Stomach smooth muscle (tissue), 2 donors: ENCODE measurements at regions not wholly inside any gene's neighbourhood (a gene's known extent, or its start where the extent isn't known, plus 50 kb on each side); places are given as distances from the start of the nearest gene placed in this dataset.
"Not testable (repeated sequence)": the region's sequence is repeated elsewhere in the genome, so short reads cannot be mapped to it uniquely, and the experiment has no call there.

Experiments
- H3K27ac ChIP-seq: one replicate; pipeline ENCODE4 v1.7.0; 2013; ENCODE audit warnings: mild to moderate bottlenecking, low read length, inconsistent platforms
- H3K27me3 ChIP-seq, 2 donors: one replicate each; pipeline ENCODE4 v1.7.0; 2013; ENCODE audit warnings: low read length in 2 of 2; ENCODE audit not compliant: insufficient read depth in 2 of 2, control insufficient read depth in 1 of 2
- H3K36me3 ChIP-seq, 2 donors: one replicate each; pipeline ENCODE4 v1.7.0; 2013; ENCODE audit warnings: low read length in 2 of 2; ENCODE audit not compliant: control insufficient read depth in 2 of 2, insufficient read depth in 2 of 2
- H3K4me1 ChIP-seq: one replicate; pipeline ENCODE4 v1.7.0; 2013; ENCODE audit warnings: low read length; ENCODE audit not compliant: control insufficient read depth, insufficient read depth
- H3K4me3 ChIP-seq, 2 donors: one replicate each; pipeline ENCODE4 v1.7.0; 2013; ENCODE audit warnings: low read length in 2 of 2
- H3K9ac ChIP-seq, 2 donors: one replicate each; pipeline ENCODE4 v1.7.0; 2013; ENCODE audit warnings: low read length in 2 of 2, mild to moderate bottlenecking in 1 of 2
- H3K9me3 ChIP-seq, 2 donors: one replicate each; pipeline ENCODE4 v1.7.0; 2013; ENCODE audit warnings: low read length in 2 of 2; ENCODE audit not compliant: control insufficient read depth in 2 of 2
- donor health status: healthy.
- donor health status: Pancreatic carcinoma.

DNA sequence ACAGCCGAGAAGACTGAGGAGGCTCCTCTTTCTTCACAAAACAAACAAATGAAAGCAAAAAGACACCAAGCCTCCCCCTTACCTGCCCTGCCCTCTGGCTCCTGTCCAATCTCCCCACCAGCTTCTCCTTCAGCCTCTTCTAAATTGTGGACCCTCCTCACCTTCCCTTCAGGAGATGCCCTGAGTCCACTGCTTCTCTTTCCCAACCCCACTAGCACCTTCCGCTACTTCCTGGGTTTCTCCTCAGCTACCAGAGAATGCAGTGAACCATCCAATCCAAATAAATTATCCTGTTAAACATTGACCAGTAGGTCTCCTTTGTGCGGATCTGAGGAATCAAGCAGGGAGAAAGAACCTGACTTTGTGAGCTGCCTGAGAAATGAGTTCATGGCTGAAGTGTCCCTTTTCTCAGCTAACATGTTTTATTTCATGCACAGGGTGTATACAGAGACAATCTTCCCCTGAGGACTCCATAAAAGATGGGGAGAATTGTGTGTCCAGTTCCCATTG, 63.2 kb upstream of the VPREB1 start:
- no peaks in the 10 kb centered on the region for H3K4me1 ChIP-seq
- no peak overlapping the region for H3K4me3 ChIP-seq
- no peaks in the 10 kb centered on the region for H3K36me3 ChIP-seq
- H3K27me3 ChIP-seq: peaks cover 3 to 23% of the 10 kb centered on the region in 2 donors
- H3K27ac ChIP-seq: no peak overlapping the region
- H3K9ac ChIP-seq: no peak overlapping the region
- H3K9me3 ChIP-seq: no peaks in the 10 kb centered on the region

DNA sequence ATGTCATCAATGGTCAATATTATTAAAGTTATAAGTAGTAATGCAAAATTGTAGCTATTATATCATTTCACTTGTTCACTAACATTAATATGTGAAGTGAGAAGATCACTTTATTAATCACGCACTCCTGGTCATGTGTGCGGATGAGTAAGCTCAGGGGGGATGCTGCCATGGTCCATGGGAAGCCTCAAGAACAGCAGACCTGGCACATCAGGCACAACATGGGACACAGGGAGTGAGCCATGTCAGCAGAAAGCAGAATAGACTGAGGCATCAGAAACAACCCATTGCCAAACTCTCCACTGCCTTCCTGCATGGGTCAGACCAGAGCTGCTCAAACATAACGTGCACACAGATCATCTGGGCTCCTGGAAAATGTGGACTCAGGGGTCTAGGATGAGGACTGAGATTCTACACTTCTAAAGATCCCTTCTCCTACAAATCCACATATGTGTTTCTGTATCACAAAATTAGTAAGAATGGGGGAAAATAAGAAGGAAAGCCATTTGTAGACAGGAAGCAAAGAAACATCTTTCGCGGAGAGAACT, 63.8 kb upstream of the VPREB1 start:
- Histone ChIP-seq H3K27ac (no peak overlapping the region), H3K9me3 (no peaks in the 10 kb centered on the region), H3K4me1 (no peaks in the 10 kb centered on the region), H3K9ac (no peak overlapping the region), H3K27me3 (peaks cover 3 to 23% of the 10 kb centered on the region in 2 donors), H3K36me3 (no peaks in the 10 kb centered on the region), H3K4me3 (no peak overlapping the region)

DNA sequence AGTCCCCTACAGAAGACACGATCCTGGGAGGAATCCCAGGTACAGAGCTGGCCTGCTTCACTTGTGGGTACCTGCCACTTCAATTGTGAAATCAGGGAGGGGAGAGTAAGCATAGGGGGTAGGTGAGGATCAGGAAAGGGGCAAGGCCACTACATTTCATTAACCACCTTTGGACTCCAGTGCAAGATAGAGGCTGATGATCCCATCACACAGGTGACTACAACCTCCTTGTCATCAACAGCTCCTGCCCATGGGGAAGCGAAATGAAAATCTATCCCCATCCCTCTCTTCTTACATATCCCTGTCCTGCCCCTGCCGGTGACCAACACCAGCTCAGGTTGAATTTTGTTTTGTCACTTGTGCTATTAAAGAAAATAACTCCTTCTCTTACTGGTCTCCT, 64.7 kb upstream of the VPREB1 start:
- no peaks in the 10 kb centered on the region for H3K36me3 ChIP-seq
- H3K27ac ChIP-seq: no peak overlapping the region
- peaks cover 3 to 23% of the 10 kb centered on the region in 2 donors for H3K27me3 ChIP-seq
- H3K4me1 ChIP-seq: no peaks in the 10 kb centered on the region
- no peak overlapping the region for H3K9ac ChIP-seq
- no peaks in the 10 kb centered on the region for H3K9me3 ChIP-seq
- no peak overlapping the region for H3K4me3 ChIP-seq

DNA sequence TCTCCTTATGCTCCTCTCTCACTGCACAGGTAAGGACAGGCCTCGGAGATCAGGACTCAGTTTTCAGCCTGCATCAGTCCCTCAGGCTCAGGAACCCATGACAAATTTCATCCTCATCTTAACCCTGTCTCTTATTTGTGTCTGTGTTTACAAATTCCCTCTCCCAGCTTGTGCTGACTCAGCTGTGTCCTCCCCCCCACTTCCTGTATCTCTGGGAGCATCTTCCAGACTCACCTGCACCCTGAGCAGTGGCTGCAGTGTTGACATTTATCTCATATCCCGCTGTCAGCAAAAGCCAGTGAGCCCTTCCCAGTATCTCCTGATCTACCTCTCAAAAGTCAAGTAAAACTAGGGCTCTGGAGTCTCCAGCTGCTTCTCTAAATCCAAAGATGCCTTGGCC, 65.6 kb upstream of the VPREB1 start:
- H3K36me3 ChIP-seq: no peaks in the 10 kb centered on the region
- no peak overlapping the region for H3K27ac ChIP-seq
- H3K4me3 ChIP-seq: no peak overlapping the region
- H3K27me3 ChIP-seq: peaks cover 3 to 23% of the 10 kb centered on the region in 2 donors
- no peak overlapping the region for H3K9ac ChIP-seq
- no peaks in the 10 kb centered on the region for H3K4me1 ChIP-seq
- H3K9me3 ChIP-seq: no peaks in the 10 kb centered on the region

DNA sequence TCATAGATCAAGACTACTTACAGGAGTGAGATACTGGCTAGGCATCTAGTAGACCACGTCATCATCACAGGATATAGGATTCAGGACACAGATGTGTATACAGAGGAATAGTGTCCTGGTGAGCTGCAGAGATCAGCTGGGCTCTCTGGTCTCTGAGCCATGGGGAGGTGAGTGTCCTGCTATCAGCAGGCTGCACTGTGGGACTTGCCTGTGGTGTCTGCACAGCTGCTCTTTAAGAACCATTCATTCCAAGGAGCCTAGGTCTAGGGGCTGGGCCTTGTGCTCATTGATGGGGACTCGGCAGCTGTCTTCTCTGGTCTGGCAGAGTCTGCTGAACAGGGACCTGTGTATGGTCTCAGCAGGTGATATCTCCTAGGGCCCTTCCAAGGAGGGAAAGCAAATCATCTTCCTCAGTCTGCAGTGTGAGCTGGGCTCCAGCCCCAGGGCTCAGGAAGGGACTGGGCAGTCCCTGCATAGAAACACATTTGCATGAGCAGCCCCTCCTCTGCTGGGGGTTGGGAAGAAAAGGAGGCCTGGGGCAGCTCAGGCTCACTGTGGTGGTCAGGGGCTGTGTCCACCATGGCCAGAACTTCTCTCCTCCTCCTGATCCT, 66.1 kb upstream of the VPREB1 start:
- H3K9me3 ChIP-seq: no peaks in the 10 kb centered on the region
- H3K27me3 ChIP-seq: peaks cover 3 to 23% of the 10 kb centered on the region in 2 donors
- H3K9ac ChIP-seq: no peak overlapping the region
- no peak overlapping the region for H3K27ac ChIP-seq
- no peaks in the 10 kb centered on the region for H3K36me3 ChIP-seq
- H3K4me1 ChIP-seq: no peaks in the 10 kb centered on the region
- no peak overlapping the region for H3K4me3 ChIP-seq

DNA sequence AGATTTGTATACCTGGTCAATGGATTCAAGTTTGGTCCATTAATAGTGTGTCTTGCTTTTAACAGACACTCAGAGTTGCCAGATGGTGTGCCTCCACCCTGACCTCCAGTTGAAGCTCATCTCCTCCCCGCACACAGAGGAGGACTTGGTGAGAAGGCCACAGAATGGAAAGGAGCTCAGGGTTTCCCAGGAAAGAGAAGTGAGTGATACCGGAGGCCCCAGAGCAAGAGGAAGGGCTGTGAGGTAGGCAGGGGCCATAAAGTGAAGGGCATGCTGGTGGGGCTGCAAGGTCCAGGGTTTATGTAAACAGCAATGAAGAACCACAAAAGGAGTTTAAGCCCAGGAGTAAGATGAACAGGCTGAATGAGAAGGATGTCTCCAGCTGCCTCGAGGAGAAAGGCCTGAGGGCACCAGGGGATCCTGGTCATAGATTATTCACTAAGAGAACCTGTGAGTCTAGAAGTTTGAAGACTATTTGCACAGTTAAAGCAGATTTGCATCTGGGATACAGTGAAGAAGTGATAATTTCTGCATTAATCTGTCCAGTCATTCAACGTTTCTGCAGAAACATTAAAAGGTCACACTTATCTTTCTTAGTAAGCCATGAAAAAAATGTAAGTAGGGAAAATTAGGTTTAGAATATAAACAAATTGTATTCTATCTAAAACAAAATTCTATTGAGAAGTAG, 67.5 kb upstream of the VPREB1 start:
- no peaks in the 10 kb centered on the region for H3K36me3 ChIP-seq
- no peak overlapping the region for H3K27ac ChIP-seq
- peaks cover 0 to 15% of the 10 kb centered on the region in 2 donors for H3K27me3 ChIP-seq
- no peaks in the 10 kb centered on the region for H3K4me1 ChIP-seq
- H3K9ac ChIP-seq: no peak overlapping the region
- H3K4me3 ChIP-seq: no peak overlapping the region
- no peaks in the 10 kb centered on the region for H3K9me3 ChIP-seq

DNA sequence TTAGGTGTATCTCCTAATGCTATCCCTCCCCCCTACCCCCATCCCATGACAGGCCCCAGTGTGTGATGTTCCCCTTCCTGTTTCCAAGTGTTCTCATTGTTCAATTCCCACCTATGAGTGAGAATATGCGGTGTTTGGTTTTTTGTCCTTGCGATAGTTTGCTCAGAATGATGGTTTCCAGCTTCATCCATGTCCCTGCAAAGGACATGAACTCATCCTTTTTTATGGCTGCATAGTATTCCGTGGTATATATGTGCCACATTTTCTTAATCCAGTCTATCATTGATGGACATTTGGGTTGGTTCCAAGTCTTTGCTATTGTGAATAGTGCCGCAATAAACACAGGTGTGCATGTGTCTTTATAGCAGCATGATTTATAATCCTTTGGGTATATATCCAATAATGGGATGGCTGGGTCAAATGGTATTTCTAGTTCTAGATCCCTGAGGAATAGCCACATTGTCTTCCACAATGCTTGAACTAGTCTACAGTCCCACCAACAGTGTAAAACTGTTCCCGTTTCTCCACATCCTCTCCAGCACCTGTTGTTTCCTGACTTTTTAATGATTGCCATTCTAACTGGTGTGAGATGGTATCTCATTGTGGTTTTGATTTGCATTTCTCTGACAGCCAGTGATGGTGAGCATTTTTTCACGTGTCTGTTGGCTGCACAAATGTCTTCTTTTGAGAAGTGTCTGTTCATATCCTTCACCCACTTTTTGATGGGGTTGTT, 71.5 kb upstream of the VPREB1 start:
- H3K9me3 ChIP-seq, H3K27me3 ChIP-seq, H3K27ac ChIP-seq, H3K9ac ChIP-seq, H3K4me3 ChIP-seq, H3K4me1 ChIP-seq, H3K36me3 ChIP-seq: not testable (repeated sequence)

DNA sequence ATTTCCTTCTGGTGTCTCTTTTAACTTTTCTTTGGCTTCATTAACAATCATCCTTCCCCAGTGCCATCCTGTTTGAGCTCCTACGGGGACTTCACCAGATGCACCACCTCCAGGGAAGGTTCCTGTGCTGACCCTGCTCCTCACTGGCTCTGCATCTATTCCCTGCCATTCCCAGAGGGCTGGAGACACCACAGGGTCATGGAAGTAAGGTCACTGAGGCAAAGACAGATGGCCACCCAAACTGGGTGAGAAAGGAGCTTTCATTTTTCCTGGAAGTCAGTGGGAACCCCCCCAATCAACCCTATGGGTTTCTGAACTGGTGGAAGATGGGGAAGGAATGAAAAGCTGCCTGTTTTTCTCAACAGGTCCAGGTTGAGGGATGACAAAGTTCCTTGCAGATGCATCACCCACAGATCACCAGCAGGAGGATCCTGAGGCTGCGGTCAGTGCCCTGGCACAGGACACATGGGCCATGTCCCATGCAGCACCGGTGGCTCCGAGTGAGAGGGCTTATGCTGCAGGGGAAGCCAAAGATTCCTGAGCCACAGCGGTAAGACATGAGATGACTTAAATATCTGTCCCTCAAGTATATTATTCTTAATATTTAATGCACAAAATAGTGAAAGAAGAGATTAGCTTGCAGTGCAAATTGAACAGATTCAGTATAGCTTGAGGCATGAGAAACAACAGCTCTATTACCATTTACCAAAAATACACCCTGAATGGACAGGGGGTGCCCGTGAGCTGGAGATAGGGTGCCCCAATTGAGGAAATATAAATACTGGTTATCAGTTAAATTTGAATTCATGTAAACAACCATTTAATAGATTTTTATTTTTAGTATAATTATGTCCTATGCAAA, 73.0 kb upstream of the VPREB1 start:
- H3K27ac ChIP-seq: no peak overlapping the region
- H3K9me3 ChIP-seq: no peaks in the 10 kb centered on the region
- no peaks in the 10 kb centered on the region for H3K4me1 ChIP-seq
- H3K4me3 ChIP-seq: no peak overlapping the region
- no peaks in the 10 kb centered on the region for H3K36me3 ChIP-seq
- H3K27me3 ChIP-seq: peaks cover 0 to 3% of the 10 kb centered on the region in 2 donors
- no peak overlapping the region for H3K9ac ChIP-seq

DNA sequence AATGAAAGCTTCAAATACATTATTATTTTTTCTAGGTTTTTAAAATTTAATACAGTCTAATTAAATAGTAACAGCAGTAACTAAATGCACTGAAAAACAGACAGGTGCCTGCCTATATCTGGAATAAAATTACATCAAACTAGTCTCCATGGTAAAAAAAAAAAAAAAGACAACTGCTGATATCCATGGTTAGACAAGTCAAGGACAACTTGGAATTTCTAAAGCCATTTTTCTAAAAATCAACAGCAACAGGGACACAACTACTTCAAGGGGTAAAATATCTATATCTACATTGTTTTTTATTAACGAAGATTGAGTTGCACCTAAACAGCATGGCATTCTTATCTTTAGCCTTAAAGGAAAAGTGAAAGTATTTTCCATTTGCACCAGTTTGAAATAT, 74.7 kb upstream of the VPREB1 start:
- no peak overlapping the region for H3K9ac ChIP-seq
- H3K36me3 ChIP-seq: no peaks in the 10 kb centered on the region
- H3K27me3 ChIP-seq: peaks cover 0 to 7% of the 10 kb centered on the region in 2 donors
- no peak overlapping the region for H3K4me3 ChIP-seq
- H3K4me1 ChIP-seq: no peaks in the 10 kb centered on the region
- H3K9me3 ChIP-seq: no peaks in the 10 kb centered on the region
- H3K27ac ChIP-seq: no peak overlapping the region
